MM.1S (cell line): ENCODE measurements at regions not wholly inside any gene's neighbourhood (a gene's known extent, or its start where the extent isn't known, plus 50 kb on each side); places are given as distances from the start of the nearest gene placed in this dataset.

ENCODE experiments used
- DNase-seq: peaks from one replicate; pipeline ENCODE4 v3.0.0-alpha.2; 2015
- H2AFZ ChIP-seq: fragments of 300-600 bp; sonication (generic); 2 replicates; pipeline ENCODE4 v1.6.0; 2016; ENCODE audit warnings: antibody characterized with exemption, low read length
- H3F3A ChIP-seq: fragments of 300-600 bp; sonication (generic); 2 replicates; pipeline ENCODE4 v1.6.1; 2016; ENCODE audit warnings: mild to moderate bottlenecking, antibody characterized with exemption, low read length, moderate library complexity, mixed read lengths; ENCODE audit not compliant: insufficient read depth
- H3K27ac ChIP-seq: fragments of 300-600 bp; sonication (generic); 2 replicates; pipeline ENCODE4 v1.5.1; 2016; ENCODE audit warnings: mild to moderate bottlenecking, low read length
- H3K27me3 ChIP-seq: fragments of 300-600 bp; sonication (generic); replicated peaks from 2 replicates; pipeline ENCODE4 v1.6.0; 2016; ENCODE audit warnings: low read length; ENCODE audit not compliant: insufficient read depth
- H3K36me3 ChIP-seq: fragments of 300-600 bp; sonication (generic); replicated peaks from 2 replicates; pipeline ENCODE4 v1.6.1; 2016; ENCODE audit warnings: mild to moderate bottlenecking, low read length, mixed read lengths; ENCODE audit not compliant: insufficient read depth
- H3K4me1 ChIP-seq: fragments of 300-600 bp; sonication (generic); 2 replicates; pipeline ENCODE4 v1.6.1; 2016; ENCODE audit warnings: low read length, mixed read lengths
- H3K4me2 ChIP-seq: fragments of 300-600 bp; sonication (generic); 2 replicates; pipeline ENCODE4 v1.6.0; 2016; ENCODE audit warnings: low read depth, low read length
- H3K4me3 ChIP-seq: fragments of 300-600 bp; sonication (generic); 2 replicates; pipeline ENCODE4 v1.5.1; 2016; ENCODE audit warnings: low read length, mixed read lengths
- H3K79me2 ChIP-seq: fragments of 300-600 bp; sonication (generic); 2 replicates; pipeline ENCODE4 v1.6.1; 2016; ENCODE audit warnings: mixed run types, low read length, mixed read lengths
- H3K9ac ChIP-seq: fragments of 300-600 bp; sonication (generic); 2 replicates; pipeline ENCODE4 v1.6.1; 2016; ENCODE audit warnings: low read length, mixed read lengths
- H3K9me2 ChIP-seq: fragments of 300-600 bp; sonication (generic); replicated peaks from 2 replicates; pipeline ENCODE4 v1.6.1; 2016; ENCODE audit warnings: mild to moderate bottlenecking, low read length, mixed read lengths; ENCODE audit not compliant: insufficient read depth
- H3K9me3 ChIP-seq: fragments of 300-600 bp; sonication (generic); replicated peaks from 2 replicates; pipeline ENCODE4 v1.6.1; 2016; ENCODE audit warnings: mild to moderate bottlenecking, low read length, mixed read lengths; ENCODE audit not compliant: insufficient read depth
- H4K20me1 ChIP-seq: fragments of 300-600 bp; sonication (generic); 2 replicates; pipeline ENCODE4 v1.6.1; 2016; ENCODE audit warnings: mild to moderate bottlenecking, low read length, moderate library complexity, mixed read lengths; ENCODE audit not compliant: insufficient read depth
- EZH2 ChIP-seq: fragments of 300-600 bp; sonication (generic); optimal IDR thresholded peaks from 2 replicates; pipeline ENCODE3; 2017; ENCODE audit warnings: low read depth, mild to moderate bottlenecking, antibody characterized with exemption, low read length, mixed read lengths
- EZH2phosphoT487 ChIP-seq: fragments of 300-600 bp; sonication (generic); IDR thresholded peaks from 2 replicates; pipeline ENCODE4 v1.6.1; 2018; ENCODE audit warnings: antibody characterized with exemption, low read length
- TF ChIP-seq, protein P1 (sequence below): fragments of 300-600 bp; sonication (generic); IDR thresholded peaks from 2 replicates; pipeline ENCODE4 v1.5.1; 2016; ENCODE audit warnings: antibody characterized with exemption, low read length, mixed read lengths

DNA sequence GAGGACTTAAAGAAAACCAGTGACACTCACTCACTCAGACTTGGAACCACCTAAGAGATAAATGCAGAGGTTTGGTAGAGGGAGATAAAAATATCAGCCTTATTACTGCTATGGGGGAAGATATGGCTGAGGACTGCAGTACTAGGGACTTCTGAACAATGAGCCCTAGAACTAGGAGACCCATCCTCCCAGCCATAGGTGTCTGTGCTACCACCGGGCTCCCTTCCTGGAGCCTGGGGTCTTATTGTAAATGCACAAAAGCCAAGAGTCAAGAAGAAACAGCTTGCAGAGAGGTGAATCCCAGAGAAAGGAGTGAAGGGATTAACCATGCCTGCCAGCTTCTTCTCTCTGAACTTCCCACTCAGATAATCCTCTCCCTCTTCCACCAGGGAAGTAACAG, 108.3 kb upstream of the AKR1E2 start:
- Histone ChIP-seq H3K36me3 (no peaks in the 10 kb centered on the region), H3K27me3 (no peaks in the 10 kb centered on the region), H3K4me2 (no peak overlapping the region), H3F3A (no peaks in the 10 kb centered on the region), H3K9me2 (no peaks in the 10 kb centered on the region), H2AFZ (no peak overlapping the region), H3K9me3 (no peaks in the 10 kb centered on the region), H3K9ac (no peak overlapping the region), H3K4me3 (no peak overlapping the region), H3K27ac (no peak overlapping the region), H4K20me1 (no peaks in the 10 kb centered on the region), H3K79me2 (no peaks in the 10 kb centered on the region), H3K4me1 (no peaks in the 10 kb centered on the region)
- no peak for DNase-seq
- TF ChIP-seq, protein P1, sequence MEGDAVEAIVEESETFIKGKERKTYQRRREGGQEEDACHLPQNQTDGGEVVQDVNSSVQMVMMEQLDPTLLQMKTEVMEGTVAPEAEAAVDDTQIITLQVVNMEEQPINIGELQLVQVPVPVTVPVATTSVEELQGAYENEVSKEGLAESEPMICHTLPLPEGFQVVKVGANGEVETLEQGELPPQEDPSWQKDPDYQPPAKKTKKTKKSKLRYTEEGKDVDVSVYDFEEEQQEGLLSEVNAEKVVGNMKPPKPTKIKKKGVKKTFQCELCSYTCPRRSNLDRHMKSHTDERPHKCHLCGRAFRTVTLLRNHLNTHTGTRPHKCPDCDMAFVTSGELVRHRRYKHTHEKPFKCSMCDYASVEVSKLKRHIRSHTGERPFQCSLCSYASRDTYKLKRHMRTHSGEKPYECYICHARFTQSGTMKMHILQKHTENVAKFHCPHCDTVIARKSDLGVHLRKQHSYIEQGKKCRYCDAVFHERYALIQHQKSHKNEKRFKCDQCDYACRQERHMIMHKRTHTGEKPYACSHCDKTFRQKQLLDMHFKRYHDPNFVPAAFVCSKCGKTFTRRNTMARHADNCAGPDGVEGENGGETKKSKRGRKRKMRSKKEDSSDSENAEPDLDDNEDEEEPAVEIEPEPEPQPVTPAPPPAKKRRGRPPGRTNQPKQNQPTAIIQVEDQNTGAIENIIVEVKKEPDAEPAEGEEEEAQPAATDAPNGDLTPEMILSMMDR = no peak
- TF ChIP-seq EZH2 (no peak), EZH2phosphoT487 (no peak)

DNA sequence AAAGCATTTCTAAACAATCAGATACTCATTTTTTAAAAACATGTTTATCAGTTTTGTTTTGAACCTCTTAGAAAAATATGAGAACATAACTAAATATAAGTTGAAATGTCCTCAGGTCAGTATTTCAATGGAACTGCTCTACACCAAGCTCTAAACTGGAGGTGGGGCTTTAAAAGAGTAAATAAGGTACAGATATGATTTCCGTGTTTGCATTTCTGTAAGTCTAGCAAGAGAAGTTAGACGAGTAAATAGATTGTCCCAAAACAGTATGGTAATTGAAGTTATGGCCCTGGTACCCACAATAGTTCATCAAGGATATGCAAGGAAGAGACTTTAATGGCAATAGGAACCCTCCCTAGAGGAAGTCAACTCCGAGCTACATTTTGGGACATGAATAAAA, 115.1 kb upstream of the AKR1E2 start:
- Histone ChIP-seq H3K9ac (no peak overlapping the region), H3K27ac (no peak overlapping the region), H3K79me2 (no peaks in the 10 kb centered on the region), H3F3A (no peaks in the 10 kb centered on the region), H3K4me2 (no peak overlapping the region), H4K20me1 (no peaks in the 10 kb centered on the region), H3K4me3 (no peak overlapping the region), H3K4me1 (no peaks in the 10 kb centered on the region), H3K9me2 (no peaks in the 10 kb centered on the region), H3K36me3 (no peaks in the 10 kb centered on the region), H3K9me3 (no peaks in the 10 kb centered on the region), H2AFZ (no peak overlapping the region), H3K27me3 (no peaks in the 10 kb centered on the region)
- TF ChIP-seq EZH2phosphoT487 (no peak), EZH2 (no peak)
- TF ChIP-seq, protein P1 = no peak
- no peak for DNase-seq

DNA sequence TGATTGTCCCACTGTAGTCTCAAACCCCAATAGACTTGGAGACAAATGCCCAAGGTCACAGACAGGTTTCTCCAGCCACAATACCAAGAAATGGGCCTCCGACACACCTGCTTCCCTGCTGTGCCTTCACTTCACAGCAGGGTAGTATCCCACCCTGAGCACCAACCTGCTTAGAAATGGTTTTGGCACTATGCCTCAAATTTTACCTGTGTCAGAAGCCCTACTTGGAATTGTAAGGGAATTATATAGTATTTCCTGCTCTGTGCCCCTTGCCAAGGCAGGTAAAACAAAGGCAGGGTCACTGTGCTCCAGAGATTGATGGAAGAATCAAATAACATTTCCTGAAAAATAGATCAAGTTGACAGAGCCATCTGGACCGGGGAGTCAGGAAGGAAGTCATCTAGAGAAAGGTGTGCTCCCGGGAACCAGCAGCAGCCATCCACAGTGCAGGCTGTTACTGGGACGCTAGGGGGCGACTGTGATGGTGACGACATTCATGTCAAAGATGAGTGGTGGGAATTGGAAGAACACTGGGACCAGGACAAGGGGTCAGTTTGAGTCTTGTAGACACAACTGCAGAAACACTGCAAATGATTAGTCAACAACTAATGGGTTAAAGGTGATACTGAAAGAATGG, 117.8 kb upstream of the AKR1E2 start:
- Histone ChIP-seq H3K9me2 (no peaks in the 10 kb centered on the region), H3K4me1 (no peaks in the 10 kb centered on the region), H3K36me3 (no peaks in the 10 kb centered on the region), H3K27me3 (no peaks in the 10 kb centered on the region), H3K79me2 (no peaks in the 10 kb centered on the region), H3K4me2 (no peak overlapping the region), H3K9ac (no peak overlapping the region), H4K20me1 (no peaks in the 10 kb centered on the region), H2AFZ (no peak overlapping the region), H3K4me3 (no peak overlapping the region), H3F3A (no peaks in the 10 kb centered on the region), H3K9me3 (no peaks in the 10 kb centered on the region), H3K27ac (no peak overlapping the region)
- DNase-seq = no peak
- TF ChIP-seq, protein P1 = peak; percentile 23
- TF ChIP-seq EZH2 (no peak), EZH2phosphoT487 (no peak)
